HK-2 (cell line): ENCODE measurements at regions not wholly inside any gene's neighbourhood (a gene's known extent, or its start where the extent isn't known, plus 50 kb on each side); places are given as distances from the start of the nearest gene placed in this dataset.

ENCODE experiments used
- DNase-seq: peaks from one replicate; pipeline ENCODE4 v3.0.0-alpha.2; 2018; ENCODE audit not compliant: unreplicated experiment

DNA sequence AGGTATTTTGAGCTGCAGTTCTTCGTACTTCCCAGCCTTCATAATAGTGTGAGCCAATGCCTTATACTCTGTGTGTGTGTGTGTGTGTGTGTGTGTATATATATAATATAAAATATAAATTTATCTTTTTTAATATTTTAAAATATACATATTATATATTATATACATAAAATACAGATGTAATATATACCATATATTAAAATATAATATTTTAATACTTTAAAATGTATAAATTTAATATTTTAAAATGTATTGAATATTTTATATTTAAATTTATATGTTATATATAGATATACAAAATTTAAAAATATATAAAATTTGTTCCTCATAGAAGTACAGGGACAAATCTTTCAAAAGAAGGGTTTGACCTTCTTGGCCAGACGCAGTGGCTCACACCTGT, 53.7 kb upstream of the CARD18 start:
- DNase-seq = no peak

DNA sequence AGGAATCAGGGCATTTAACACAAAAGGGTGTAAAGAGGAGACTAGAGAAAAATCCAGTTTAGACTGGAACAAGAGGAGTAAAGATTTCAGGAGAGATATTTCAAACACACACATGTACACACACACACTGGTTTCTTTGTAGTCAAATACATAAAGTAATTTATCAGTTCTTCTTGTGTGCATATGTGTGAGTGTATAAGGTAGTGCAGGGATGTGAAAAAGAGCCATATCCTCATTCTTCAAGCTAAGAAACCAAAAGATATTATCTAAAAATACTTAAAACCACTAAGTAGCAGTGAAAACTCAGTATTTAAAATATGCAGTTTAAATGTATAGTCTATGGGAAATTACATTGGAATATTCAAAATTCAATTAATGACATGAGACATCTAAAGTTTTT, 52.5 kb upstream of the CARD18 start:
- DNase-seq = no peak

DNA sequence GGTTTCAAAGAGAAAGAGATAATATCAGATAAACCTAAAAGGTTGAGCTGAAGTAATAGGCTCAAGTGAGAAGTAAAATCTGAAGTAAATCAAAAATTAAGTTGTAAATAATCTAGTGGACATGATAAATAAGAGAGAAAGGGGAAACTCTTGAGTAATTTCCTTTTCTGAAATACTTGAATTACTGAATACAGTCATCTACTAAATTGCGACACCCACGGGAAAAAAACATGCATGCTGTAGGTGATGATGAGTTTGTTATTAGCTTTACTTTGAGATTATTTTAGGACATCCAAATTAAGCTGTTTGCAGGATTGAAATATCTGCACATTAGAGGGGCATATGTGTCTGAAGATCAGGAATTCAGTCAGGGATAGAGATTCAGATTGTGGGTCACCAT, 50.0 kb upstream of the CARD18 start:
- DNase-seq = no peak
